ENCODE measurements at regions not wholly inside any gene's neighbourhood (a gene's known extent, or its start where the extent isn't known, plus 50 kb on each side); places are given as distances from the start of the nearest gene placed in this dataset.

GRCh38 chr7:118843456-118843855 lies 619.0 kb downstream of the ANKRD7 start:
- WGBS (ENCODE audit: insufficient coverage, insufficient replicate concordance, low lambda C conversion rate, missing lambda C conversion rate), result 0% methylated on average over 1 of the region's 1 CpG
- H3K4me2 ChIP-seq (ENCODE audit: control insufficient read depth, insufficient read depth), result no peak overlapping the region
- FAIRE-seq (no peak), ATAC-seq (no peak), DNase-seq (ENCODE audit: low read depth, low spot score) (no peak)
- no TSS peak for BruUV-seq (replicated peaks)
- no peak overlapping the region for H3K9ac ChIP-seq (ENCODE audit: control insufficient read depth, insufficient read depth, low read length)
- no peaks in the 10 kb centered on the region for H4K20me1 ChIP-seq (ENCODE audit: control insufficient read depth, insufficient read depth)
- H3K9me3 ChIP-seq (replicated peaks; ENCODE audit: control insufficient read depth, insufficient read depth, low read length), result no peaks in the 10 kb centered on the region
- H3K4me3 ChIP-seq, result no peak overlapping the region
- ChIA-PET CTCF (no interaction called here), POLR2A (no interaction called here), SMC1A (ENCODE audit: uncharacterized antibody, unreplicated experiment) (no interaction called here), RAD21 (ENCODE audit: unreplicated experiment) (no interaction called here)
- no peaks in the 10 kb centered on the region for H3K27me3 ChIP-seq (replicated peaks in 1 of 2; ENCODE audit: control insufficient read depth in 2 of 2, insufficient read depth in 2 of 2, low read length in 1 of 2)
- no peaks in the 10 kb centered on the region for H3K79me2 ChIP-seq (ENCODE audit: control insufficient read depth, insufficient read depth, low read length)
- H3K36me3 ChIP-seq (ENCODE audit: control insufficient read depth in 2 of 2, insufficient read depth in 2 of 2, low read length in 1 of 2), result no peaks in the 10 kb centered on the region
- intact Hi-C loops (cut with micrococcal nuclease; ENCODE audit: unreplicated experiment) (no loop called here), in situ Hi-C loops (cut with MboI) (no loop called here)
- no peak for TF ChIP-seq ZBTB4 (CRISPR knock-in tag; IDR thresholded peaks at IDR 0.05)
- no peak for TF ChIP-seq RAD51 (IDR thresholded peaks at IDR 0.05)
- TF ChIP-seq ZNF274 (IDR thresholded peaks at IDR 0.05; ENCODE audit: insufficient read depth, insufficient read length), result no peak
- TF ChIP-seq RELA (IDR thresholded peaks at IDR 0.05; ENCODE audit: borderline replicate concordance, partially characterized antibody), result no peak
- TF ChIP-seq PAX5 (IDR thresholded peaks at IDR 0.05; ENCODE audit: borderline replicate concordance, low read depth, low read length), result no peak
- TF ChIP-seq ASH2L (IDR thresholded peaks at IDR 0.05; ENCODE audit: borderline replicate concordance, low read depth), result no peak
- no peak for TF ChIP-seq ZNF384 (IDR thresholded peaks at IDR 0.05; ENCODE audit: borderline replicate concordance, low read depth, low read length)
- no peak for TF ChIP-seq ZNF622 (IDR thresholded peaks at IDR 0.05)
- no peak for TF ChIP-seq TBL1XR1 (IDR thresholded peaks at IDR 0.05; ENCODE audit: low read depth, low read length)
- H3K4me1 ChIP-seq (ENCODE audit: control insufficient read depth, insufficient read depth, low read length), result no peaks in the 10 kb centered on the region
- H3K27ac ChIP-seq (ENCODE audit: control insufficient read depth, insufficient read depth), result no peak overlapping the region
- H2AFZ ChIP-seq (ENCODE audit: control insufficient read depth, low read depth, low read length), result no peak overlapping the region
